ENCODE measurements at regions not wholly inside any gene's neighbourhood (a gene's known extent, or its start where the extent isn't known, plus 50 kb on each side); places are given as distances from the start of the nearest gene placed in this dataset.
A peak's percentile ranks its signal among the peaks of the same experiment; 100 is the strongest.

DNA sequence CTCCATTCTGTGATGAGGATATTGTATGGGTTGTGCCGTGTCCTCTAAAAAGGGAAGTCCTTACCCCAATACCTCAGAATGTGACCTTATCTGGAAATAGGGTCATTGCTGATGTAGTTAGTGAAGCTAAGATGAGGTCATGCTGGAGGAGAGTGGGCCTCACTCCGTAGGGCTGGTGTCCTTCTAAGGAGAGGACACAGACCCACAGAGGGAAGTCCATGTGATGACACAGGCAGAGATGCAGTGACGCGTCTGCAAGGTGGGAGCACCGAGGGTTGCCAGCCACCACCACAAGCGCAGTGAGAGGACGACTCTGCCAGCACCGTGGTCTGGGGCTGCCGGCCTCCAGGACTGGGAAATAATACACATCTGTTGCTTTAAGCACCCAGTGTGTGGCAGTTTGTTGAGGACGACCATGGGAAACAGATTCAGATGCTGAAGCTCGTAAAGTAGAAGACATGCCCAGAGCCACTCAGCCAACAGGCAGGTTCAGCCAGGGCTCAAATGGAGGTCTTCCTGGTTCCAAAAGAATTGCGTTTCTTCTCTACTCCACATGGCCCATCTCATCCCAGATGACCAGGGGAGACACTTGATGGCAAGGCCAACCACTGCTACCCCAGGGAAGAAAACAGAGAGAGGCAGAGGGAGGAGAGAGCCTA is 59.2 kb upstream of the DUSP22 start:
- peak overlapping the region in 1 of 10 donors; percentile 7 for H3K4me3 Mint-ChIP-seq
- Histone ChIP-seq H3K4me1 (ENCODE audit: control insufficient read depth in 2 of 2, insufficient read depth in 2 of 2, low read length in 2 of 2) (peaks cover 15 to 22% of the 10 kb centered on the region in 2 donors), H3K36me3 (ENCODE audit: control insufficient read depth in 2 of 3, insufficient read depth in 3 of 3, low read length in 3 of 3) (no peaks in the 10 kb centered on the region), H3K4me3 (ENCODE audit: low read length) (no peak overlapping the region), H3K27ac (ENCODE audit: low read depth, low read length) (no peak overlapping the region), H3K9me3 (ENCODE audit: control insufficient read depth in 2 of 3, low read length in 3 of 3) (no peaks in the 10 kb centered on the region), H3K27me3 (ENCODE audit: control insufficient read depth in 2 of 2, insufficient read depth in 2 of 2, low read length in 2 of 2) (no peaks in the 10 kb centered on the region)
- ChIA-PET CTCF (interaction anchor here (0.9 kb wide), 1 partner anchor 16 kb away, joined by 3 read pairs; no protein-coding TSS in a partner anchor), POLR2A (interaction anchor here (0.9 kb wide), 1 partner anchor 23 kb away, joined by 3 read pairs; no protein-coding TSS in a partner anchor)
- peaks cover 19 to 56% (median 27%) of the 10 kb centered on the region in 7 donors for H3K4me1 Mint-ChIP-seq
- ATAC-seq (peak; percentile 58), DNase-seq (no peak)
- H3K36me3 Mint-ChIP-seq = peaks cover 0 to 3% (median 0%) of the 10 kb centered on the region in 5 donors
- H3K27me3 Mint-ChIP-seq = no peaks in the 10 kb centered on the region
- no peaks in the 10 kb centered on the region for H3K9me3 Mint-ChIP-seq
- intact Hi-C loops (cut with micrococcal nuclease) = no loop called here
- H3K27ac Mint-ChIP-seq = peak overlapping the region in 1 of 9 donors; percentile 41

DNA sequence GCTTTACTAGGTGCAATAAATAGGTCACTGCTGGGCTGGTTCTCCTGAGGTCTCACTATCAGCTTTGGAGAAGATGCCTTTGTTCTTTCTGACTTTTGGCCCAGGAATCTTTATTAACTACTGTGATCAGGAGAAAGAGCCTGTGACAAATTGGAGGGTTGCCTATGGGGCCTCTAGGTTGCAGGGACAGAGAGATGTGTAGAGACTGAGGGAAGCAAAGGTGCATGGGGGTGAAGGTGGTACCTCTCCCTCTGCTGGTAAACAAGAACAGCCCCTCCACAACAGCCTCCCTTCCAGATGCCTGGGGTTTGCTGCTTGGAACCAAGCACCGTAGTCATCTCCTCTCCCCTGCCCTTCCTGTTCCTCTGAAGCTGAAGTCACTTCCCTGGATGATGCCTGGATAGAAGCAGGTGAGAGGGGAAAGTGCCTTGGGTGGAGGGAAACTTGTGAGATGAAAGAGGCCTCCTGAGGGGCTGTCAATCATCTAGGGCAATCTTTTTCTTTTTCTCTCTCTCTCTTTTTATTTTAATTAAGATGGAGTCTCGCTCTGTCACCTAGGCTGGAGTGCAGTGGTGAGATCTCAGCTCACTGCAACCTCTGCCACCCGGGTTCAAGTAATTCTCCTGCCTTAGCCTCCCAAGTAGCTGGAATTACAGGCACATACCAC is 57.4 kb upstream of the DUSP22 start:
- Mint-ChIP-seq H3K4me1 (peaks cover 19 to 50% (median 27%) of the 10 kb centered on the region in 7 donors), H3K27me3 (no peaks in the 10 kb centered on the region), H3K9me3 (no peaks in the 10 kb centered on the region), H3K4me3 (peak overlapping the region in 9 of 10 donors; percentile 2 to 85 (median 62)), H3K27ac (peak overlapping the region; percentile 62 to 95 (median 86)), H3K36me3 (peaks cover 0 to 2% (median 0%) of the 10 kb centered on the region in 5 donors)
- intact Hi-C loops (cut with micrococcal nuclease) = loop anchor here in 1 of 2 donors (5.0 kb wide), 1 partner anchor 257 kb away; no protein-coding TSS in a partner anchor
- no peak for DNase-seq
- Histone ChIP-seq H3K9me3 (ENCODE audit: control insufficient read depth in 2 of 3, low read length in 3 of 3) (no peaks in the 10 kb centered on the region), H3K4me1 (ENCODE audit: control insufficient read depth in 2 of 2, insufficient read depth in 2 of 2, low read length in 2 of 2) (peaks cover 15 to 22% of the 10 kb centered on the region in 2 donors), H3K27ac (ENCODE audit: low read depth, low read length) (peak overlapping the region; percentile 56), H3K27me3 (ENCODE audit: control insufficient read depth in 2 of 2, insufficient read depth in 2 of 2, low read length in 2 of 2) (no peaks in the 10 kb centered on the region), H3K4me3 (ENCODE audit: low read length) (no peak overlapping the region), H3K36me3 (ENCODE audit: control insufficient read depth in 2 of 3, insufficient read depth in 3 of 3, low read length in 3 of 3) (no peaks in the 10 kb centered on the region)
- ChIA-PET CTCF (no interaction called here), POLR2A (no interaction called here)
- no peak for ATAC-seq

DNA sequence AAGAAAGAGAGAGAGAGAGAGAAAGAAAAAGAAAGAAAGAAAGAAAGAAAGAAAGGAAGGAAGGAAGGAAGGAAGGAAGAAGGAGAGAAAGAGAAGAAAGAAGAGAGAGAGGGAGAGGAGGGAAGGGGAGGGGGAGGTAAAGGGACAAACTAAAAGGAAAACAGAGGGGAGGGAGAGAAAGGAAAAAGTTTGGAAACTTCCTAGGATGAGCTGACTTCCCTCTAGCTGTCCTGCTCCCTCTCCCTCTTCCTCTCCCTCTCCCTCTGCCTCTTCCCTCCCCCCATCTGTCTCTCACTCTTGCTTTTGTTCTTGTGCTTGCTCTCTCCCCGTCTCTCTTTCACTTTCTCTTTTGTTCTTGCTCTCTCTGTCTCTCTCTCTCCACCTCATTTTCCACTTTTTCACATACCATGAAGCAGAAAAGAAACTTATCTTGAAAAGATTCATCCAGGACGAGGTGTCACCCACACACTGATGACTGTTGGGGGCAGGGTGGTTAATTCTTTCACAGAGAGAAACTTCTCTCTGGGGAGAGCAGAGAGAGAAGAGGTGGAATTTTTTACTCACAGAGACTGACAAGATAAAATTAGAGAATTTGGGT is 56.4 kb upstream of the DUSP22 start:
- Histone ChIP-seq H3K27ac (ENCODE audit: low read depth, low read length) (peak overlapping the region; percentile 56), H3K36me3 (ENCODE audit: control insufficient read depth in 2 of 3, insufficient read depth in 3 of 3, low read length in 3 of 3) (no peaks in the 10 kb centered on the region), H3K4me1 (ENCODE audit: control insufficient read depth in 2 of 2, insufficient read depth in 2 of 2, low read length in 2 of 2) (peaks cover 15 to 22% of the 10 kb centered on the region in 2 donors), H3K4me3 (ENCODE audit: low read length) (peak overlapping the region; percentile 41), H3K9me3 (ENCODE audit: control insufficient read depth in 2 of 3, low read length in 3 of 3) (no peaks in the 10 kb centered on the region), H3K27me3 (ENCODE audit: control insufficient read depth in 2 of 2, insufficient read depth in 2 of 2, low read length in 2 of 2) (no peaks in the 10 kb centered on the region)
- peaks cover 19 to 45% (median 27%) of the 10 kb centered on the region in 7 donors for H3K4me1 Mint-ChIP-seq
- H3K9me3 Mint-ChIP-seq = no peaks in the 10 kb centered on the region
- peak; percentile 88 for ATAC-seq
- H3K27me3 Mint-ChIP-seq = no peaks in the 10 kb centered on the region
- H3K36me3 Mint-ChIP-seq = no peaks in the 10 kb centered on the region
- CTCF ChIA-PET = no interaction called here
- H3K27ac Mint-ChIP-seq = peak overlapping the region; percentile 82 to 95 (median 88)
- intact Hi-C loops (cut with micrococcal nuclease) = loop anchor here (1.0 to 5.0 kb wide), 8 partner anchors 11 to 256 kb away; partner anchors contain the start of gene DUSP22 (in 1 of the 2)
- POLR2A ChIA-PET = interaction anchor here (1.0 to 1.2 kb wide), 2 partner anchors 24 to 57 kb away, joined by 3 read pairs; partner anchors contain the start of gene DUSP22
- DNase-seq = peak in 8 of 9 donors; percentile 33 to 66 (median 60)
- H3K4me3 Mint-ChIP-seq = peak overlapping the region; percentile 67 to 85 (median 79)

- H3K9me3 ChIP-seq (ENCODE audit: control insufficient read depth in 2 of 3, low read length in 3 of 3) = no peaks in the 10 kb centered on the region
These were observed 55.8 kb upstream of the DUSP22 start for GRCh38 chr6:236519-236918.

DNA sequence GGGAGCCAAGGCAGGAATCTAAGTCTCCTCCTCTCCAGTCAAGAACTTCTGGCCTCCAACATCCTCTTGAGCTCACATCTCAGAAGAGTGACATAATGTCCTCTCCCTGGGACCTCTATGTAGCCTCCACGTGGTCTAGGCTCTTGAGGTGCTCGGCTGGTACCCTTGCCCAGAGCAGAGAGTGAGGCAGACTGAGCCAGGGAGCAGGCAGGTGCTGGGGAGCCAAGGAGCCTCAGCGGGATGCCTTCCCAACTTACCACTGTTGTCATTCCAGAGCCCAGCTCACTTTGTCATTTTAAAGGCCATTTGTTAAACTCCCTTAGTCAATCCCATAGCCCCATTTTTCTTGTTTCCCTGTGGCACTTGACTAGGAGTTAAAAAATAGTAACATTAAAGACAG is 52.1 kb upstream of the DUSP22 start:
- DNase-seq = no peak
- ChIA-PET CTCF (no interaction called here), POLR2A (interaction anchor here (0.9 to 1.1 kb wide), 2 partner anchors 19 to 47 kb away, joined by 3 read pairs; no protein-coding TSS in a partner anchor)
- H3K4me3 Mint-ChIP-seq = no peak overlapping the region
- no peak overlapping the region for H3K4me3 ChIP-seq (ENCODE audit: low read length)
- H3K27me3 Mint-ChIP-seq = peaks cover 0 to 2% (median 0%) of the 10 kb centered on the region in 5 donors
- H3K36me3 Mint-ChIP-seq = peaks cover 0 to 3% (median 0%) of the 10 kb centered on the region in 5 donors
- H3K36me3 ChIP-seq (ENCODE audit: control insufficient read depth in 2 of 3, insufficient read depth in 3 of 3, low read length in 3 of 3) = no peaks in the 10 kb centered on the region
- peaks cover 11 to 17% of the 10 kb centered on the region in 2 donors for H3K4me1 ChIP-seq (ENCODE audit: control insufficient read depth in 2 of 2, insufficient read depth in 2 of 2, low read length in 2 of 2)
- H3K4me1 Mint-ChIP-seq = peaks cover 18 to 26% (median 19%) of the 10 kb centered on the region in 7 donors
- H3K27ac Mint-ChIP-seq = no peak overlapping the region
- no peak for ATAC-seq
- no peak overlapping the region for H3K27ac ChIP-seq (ENCODE audit: low read depth, low read length)
- peaks cover 0 to 8% (median 0%) of the 10 kb centered on the region in 11 donors for H3K9me3 Mint-ChIP-seq
- no peaks in the 10 kb centered on the region for H3K27me3 ChIP-seq (ENCODE audit: control insufficient read depth in 2 of 2, insufficient read depth in 2 of 2, low read length in 2 of 2)
- intact Hi-C loops (cut with micrococcal nuclease) = no loop called here
- H3K9me3 ChIP-seq (ENCODE audit: control insufficient read depth in 2 of 3, low read length in 3 of 3) = no peaks in the 10 kb centered on the region

More at GRCh38 chr6:236519-236918, 55.8 kb upstream of the DUSP22 start:
- peaks cover 15 to 22% of the 10 kb centered on the region in 2 donors for H3K4me1 ChIP-seq (ENCODE audit: control insufficient read depth in 2 of 2, insufficient read depth in 2 of 2, low read length in 2 of 2)
- Mint-ChIP-seq H3K36me3 (no peaks in the 10 kb centered on the region), H3K9me3 (no peaks in the 10 kb centered on the region), H3K4me3 (peak overlapping the region; percentile 8 to 85 (median 64)), H3K27me3 (no peaks in the 10 kb centered on the region), H3K27ac (peak overlapping the region; percentile 71 to 95 (median 86)), H3K4me1 (peaks cover 19 to 45% (median 27%) of the 10 kb centered on the region in 7 donors)
- H3K4me3 ChIP-seq (ENCODE audit: low read length) = peak overlapping the region; percentile 41
- ChIA-PET CTCF (no interaction called here), POLR2A (interaction anchor here (1.0 to 1.2 kb wide), 2 partner anchors 23 to 56 kb away, joined by 3 read pairs; partner anchors contain the start of gene DUSP22)
- H3K36me3 ChIP-seq (ENCODE audit: control insufficient read depth in 2 of 3, insufficient read depth in 3 of 3, low read length in 3 of 3) = no peaks in the 10 kb centered on the region
- intact Hi-C loops (cut with micrococcal nuclease) = loop anchor here (1.0 to 5.0 kb wide), 8 partner anchors 11 to 256 kb away; partner anchors contain the start of gene DUSP22 (in 1 of the 2)
- ATAC-seq (no peak), DNase-seq (no peak)
- H3K27me3 ChIP-seq (ENCODE audit: control insufficient read depth in 2 of 2, insufficient read depth in 2 of 2, low read length in 2 of 2) = no peaks in the 10 kb centered on the region
- H3K27ac ChIP-seq (ENCODE audit: low read depth, low read length) = peak overlapping the region; percentile 56

DNA sequence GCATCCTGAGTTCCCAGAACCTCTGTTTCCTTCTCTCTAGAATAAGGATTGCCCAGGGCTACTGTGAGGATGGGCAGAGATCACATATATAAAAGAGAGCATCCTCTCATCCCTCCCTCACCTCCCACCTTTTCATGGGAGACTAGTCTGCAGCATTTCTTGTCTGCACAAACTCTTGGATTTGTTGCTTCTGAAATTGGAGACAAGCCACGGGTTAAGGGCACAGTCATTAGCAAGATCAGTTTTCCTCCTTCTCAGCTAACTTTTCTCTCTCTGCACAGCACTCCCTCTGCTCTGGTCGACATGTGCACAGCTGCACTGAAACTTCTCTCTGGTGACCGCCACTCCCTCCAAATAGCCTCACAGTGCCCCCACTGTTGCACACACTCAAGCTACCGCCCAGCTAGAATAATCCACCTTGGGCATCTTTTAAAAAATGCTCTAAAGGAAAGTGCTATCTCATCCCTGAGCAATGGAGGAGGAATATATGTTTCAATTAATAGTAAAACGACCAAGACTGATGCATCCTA is 50.9 kb upstream of the DUSP22 start:
- Histone ChIP-seq H3K4me1 (ENCODE audit: control insufficient read depth in 2 of 2, insufficient read depth in 2 of 2, low read length in 2 of 2) (peaks cover 0 to 5% of the 10 kb centered on the region in 2 donors), H3K27me3 (ENCODE audit: control insufficient read depth in 2 of 2, insufficient read depth in 2 of 2, low read length in 2 of 2) (no peaks in the 10 kb centered on the region), H3K9me3 (ENCODE audit: control insufficient read depth in 2 of 3, low read length in 3 of 3) (no peaks in the 10 kb centered on the region), H3K4me3 (ENCODE audit: low read length) (no peak overlapping the region), H3K27ac (ENCODE audit: low read depth, low read length) (no peak overlapping the region), H3K36me3 (ENCODE audit: control insufficient read depth in 2 of 3, insufficient read depth in 3 of 3, low read length in 3 of 3) (no peaks in the 10 kb centered on the region)
- DNase-seq = no peak
- H3K27me3 Mint-ChIP-seq = peaks cover 0 to 2% (median 0%) of the 10 kb centered on the region in 5 donors
- CTCF ChIA-PET = no interaction called here
- H3K27ac Mint-ChIP-seq = peak overlapping the region in 1 of 9 donors; percentile 7
- peaks cover 0 to 8% (median 0%) of the 10 kb centered on the region in 11 donors for H3K9me3 Mint-ChIP-seq
- peaks cover 0 to 3% (median 0%) of the 10 kb centered on the region in 5 donors for H3K36me3 Mint-ChIP-seq
- peaks cover 6 to 15% (median 7%) of the 10 kb centered on the region in 7 donors for H3K4me1 Mint-ChIP-seq
- intact Hi-C loops (cut with micrococcal nuclease) = no loop called here
- ATAC-seq = no peak
- no peak overlapping the region for H3K4me3 Mint-ChIP-seq
- POLR2A ChIA-PET = interaction anchor here (0.9 kb wide), 1 partner anchor 18 kb away, joined by 3 read pairs; no protein-coding TSS in a partner anchor

Data from naive thymus-derived CD4-positive, alpha-beta T cell (primary cell).